Panc1 (cell line): ENCODE measurements at regions not wholly inside any gene's neighbourhood (a gene's known extent, or its start where the extent isn't known, plus 50 kb on each side); places are given as distances from the start of the nearest gene placed in this dataset.
"Not testable (repeated sequence)": the region's sequence is repeated elsewhere in the genome, so short reads cannot be mapped to it uniquely, and the experiment has no call there.

Source experiments
- POLR2AphosphoS5 ChIP-seq: IDR thresholded peaks from 2 replicates; pipeline ENCODE4 v1.6.1; 2012; ENCODE audit warnings: mild to moderate bottlenecking, low read depth, low read length, moderate library complexity
- SIN3A ChIP-seq: IDR thresholded peaks from 2 replicates; pipeline ENCODE4 v1.6.1; 2012; ENCODE audit warnings: low read depth, mild to moderate bottlenecking, low read length, moderate library complexity, borderline replicate concordance; ENCODE audit not compliant: insufficient read depth
- TCF7L2 ChIP-seq: IDR thresholded peaks from 2 replicates; pipeline ENCODE4 v1.6.1; 2011; ENCODE audit warnings: mild to moderate bottlenecking, low read depth, low read length, inconsistent platforms
- TF ChIP-seq, protein P1 (sequence below): fragments of 450-650 bp; IDR thresholded peaks from 2 replicates; pipeline ENCODE4 v1.5.1; 2017; ENCODE audit warnings: mild to moderate bottlenecking

DNA sequence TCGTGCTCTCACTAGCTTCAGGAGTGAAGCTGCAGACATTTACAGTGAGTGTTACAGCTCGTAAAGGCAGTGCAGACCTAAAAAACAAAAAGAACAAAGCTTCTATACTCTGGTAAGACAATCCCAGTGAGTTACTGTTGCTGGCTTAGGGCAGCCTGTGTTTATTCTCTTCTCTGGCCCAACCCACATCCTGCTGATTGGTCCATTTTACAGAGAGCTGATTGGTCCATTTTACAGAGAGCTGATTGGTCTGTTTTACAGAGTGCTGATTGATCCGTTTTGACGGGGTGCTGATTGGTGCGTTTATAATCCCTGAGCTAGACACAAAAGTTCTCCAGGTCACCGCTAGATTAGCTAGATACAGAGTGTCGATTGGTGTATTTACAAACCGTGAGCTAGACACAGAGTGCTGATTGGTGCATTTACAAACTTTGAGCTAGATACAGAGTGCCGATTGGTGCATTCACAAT is 158.0 kb downstream of the KLRB1 start:
- TF ChIP-seq, protein P1, sequence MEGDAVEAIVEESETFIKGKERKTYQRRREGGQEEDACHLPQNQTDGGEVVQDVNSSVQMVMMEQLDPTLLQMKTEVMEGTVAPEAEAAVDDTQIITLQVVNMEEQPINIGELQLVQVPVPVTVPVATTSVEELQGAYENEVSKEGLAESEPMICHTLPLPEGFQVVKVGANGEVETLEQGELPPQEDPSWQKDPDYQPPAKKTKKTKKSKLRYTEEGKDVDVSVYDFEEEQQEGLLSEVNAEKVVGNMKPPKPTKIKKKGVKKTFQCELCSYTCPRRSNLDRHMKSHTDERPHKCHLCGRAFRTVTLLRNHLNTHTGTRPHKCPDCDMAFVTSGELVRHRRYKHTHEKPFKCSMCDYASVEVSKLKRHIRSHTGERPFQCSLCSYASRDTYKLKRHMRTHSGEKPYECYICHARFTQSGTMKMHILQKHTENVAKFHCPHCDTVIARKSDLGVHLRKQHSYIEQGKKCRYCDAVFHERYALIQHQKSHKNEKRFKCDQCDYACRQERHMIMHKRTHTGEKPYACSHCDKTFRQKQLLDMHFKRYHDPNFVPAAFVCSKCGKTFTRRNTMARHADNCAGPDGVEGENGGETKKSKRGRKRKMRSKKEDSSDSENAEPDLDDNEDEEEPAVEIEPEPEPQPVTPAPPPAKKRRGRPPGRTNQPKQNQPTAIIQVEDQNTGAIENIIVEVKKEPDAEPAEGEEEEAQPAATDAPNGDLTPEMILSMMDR = not testable (repeated sequence)
- TF ChIP-seq POLR2AphosphoS5, TCF7L2, SIN3A: not testable (repeated sequence)
